HG03103 (cell line): ENCODE measurements at regions not wholly inside any gene's neighbourhood (a gene's known extent, or its start where the extent isn't known, plus 50 kb on each side); places are given as distances from the start of the nearest gene placed in this dataset.

Experiments used
- ATAC-seq: cut with Tn5 transposase; IDR thresholded peaks from one replicate; pipeline ENCODE4 v1.9.1; 2021; ENCODE audit warnings: low read depth; ENCODE audit not compliant: unreplicated experiment

GRCh38 chrX:43005561-43005960 lies 227.6 kb upstream of the PPP1R2C start:
- ATAC-seq = no peak

- ATAC-seq = no peak
Observed at GRCh38 chrX:43008356-43008755, 230.4 kb upstream of the PPP1R2C start.

DNA sequence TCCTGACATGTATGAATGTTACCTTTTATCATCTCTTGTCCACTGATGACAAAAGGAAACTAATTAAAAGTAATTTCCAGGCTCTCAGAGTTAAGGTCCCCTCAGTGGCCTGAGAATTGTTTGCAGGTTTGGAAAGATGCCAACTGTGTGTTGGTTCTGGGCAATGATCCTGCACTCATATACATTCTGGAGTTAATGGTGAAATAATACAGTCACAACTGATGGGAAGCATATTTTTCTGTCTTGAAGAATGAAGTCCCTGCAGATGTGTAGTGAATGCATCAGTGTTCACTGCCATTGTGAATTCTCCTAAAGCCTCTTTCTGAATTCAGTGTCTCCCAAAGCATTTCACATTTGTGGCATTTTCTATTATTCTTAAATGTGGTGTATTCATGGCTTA lies 238.1 kb upstream of the PPP1R2C start:
- no peak for ATAC-seq

DNA sequence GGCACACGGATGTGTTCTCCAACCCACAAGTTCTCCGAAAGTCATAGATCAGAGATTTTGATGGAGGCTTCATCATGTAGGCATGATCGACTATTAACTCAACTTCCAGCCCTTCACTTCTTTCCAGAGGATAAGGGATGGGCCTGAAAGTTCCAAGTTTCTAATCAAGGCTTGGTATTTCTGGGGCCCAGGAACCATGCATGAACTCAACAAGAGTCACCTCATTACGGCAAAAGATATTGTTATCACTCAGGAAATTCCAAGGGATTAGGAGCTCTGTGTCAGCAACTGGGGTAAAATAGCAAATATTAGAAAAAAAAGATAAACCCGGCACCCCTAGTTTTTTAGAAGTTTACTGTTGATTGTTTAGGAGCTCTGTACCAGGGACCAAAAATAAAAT lies 240.1 kb upstream of the PPP1R2C start:
- no peak for ATAC-seq

DNA sequence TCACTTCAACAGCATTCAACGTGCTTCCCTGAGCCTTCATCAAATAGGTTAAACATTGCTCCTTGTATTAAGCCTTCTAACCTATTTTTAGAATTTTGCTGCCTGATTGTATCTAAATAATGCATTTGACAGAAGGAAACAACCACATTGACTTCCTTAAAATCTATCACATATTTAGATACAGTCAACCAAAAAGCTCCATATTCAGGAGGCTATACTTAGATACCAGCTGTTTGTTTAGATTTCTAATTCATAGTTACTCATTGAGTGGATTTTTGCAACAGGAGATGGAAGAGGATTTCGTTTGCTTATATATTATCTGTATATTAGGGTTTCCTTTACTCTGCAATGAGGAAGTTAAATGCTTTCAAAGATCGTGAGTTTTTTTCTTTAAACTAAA lies 241.1 kb upstream of the PPP1R2C start:
- no peak for ATAC-seq

GRCh38 chrX:43025806-43026315 lies 247.9 kb upstream of the PPP1R2C start:
- no peak for ATAC-seq

DNA sequence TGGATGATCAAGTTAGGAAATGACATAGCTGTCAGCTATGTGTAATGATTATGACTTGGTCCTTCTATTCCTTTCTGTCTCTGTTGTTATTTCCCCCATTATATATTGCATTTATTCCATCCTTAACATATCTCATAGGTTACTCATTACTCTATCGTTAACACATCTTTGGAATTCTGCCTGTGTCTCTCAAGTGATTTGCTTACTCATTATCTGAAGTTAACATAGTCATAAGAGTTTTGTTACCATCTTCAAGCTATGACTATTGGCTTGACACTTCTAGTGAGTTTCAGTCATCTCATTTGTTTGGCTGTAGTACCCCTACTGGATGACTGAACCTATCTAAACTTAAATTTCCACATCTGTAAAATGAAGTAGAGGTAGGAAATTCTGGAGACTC lies 286.1 kb upstream of the PPP1R2C start:
- no peak for ATAC-seq

DNA sequence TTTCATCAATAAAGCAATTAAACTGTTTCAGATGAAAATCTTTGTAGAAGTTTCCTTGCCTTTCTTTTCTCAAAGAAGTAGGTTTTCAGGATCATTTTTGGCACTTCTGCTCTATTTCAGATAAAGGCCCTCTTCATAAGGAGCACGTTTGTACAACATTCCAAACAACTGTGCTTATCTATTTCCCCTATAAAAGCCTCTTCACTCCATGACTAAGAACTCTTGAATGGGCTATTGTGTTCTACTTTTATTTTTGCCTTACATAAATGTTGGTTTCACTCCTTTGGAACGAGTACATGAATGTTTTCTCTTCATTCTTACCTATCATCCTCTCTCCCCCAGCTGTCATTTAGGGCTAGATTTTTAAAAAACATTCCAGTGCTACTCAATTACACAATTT lies 288.0 kb upstream of the PPP1R2C start:
- ATAC-seq = no peak

DNA sequence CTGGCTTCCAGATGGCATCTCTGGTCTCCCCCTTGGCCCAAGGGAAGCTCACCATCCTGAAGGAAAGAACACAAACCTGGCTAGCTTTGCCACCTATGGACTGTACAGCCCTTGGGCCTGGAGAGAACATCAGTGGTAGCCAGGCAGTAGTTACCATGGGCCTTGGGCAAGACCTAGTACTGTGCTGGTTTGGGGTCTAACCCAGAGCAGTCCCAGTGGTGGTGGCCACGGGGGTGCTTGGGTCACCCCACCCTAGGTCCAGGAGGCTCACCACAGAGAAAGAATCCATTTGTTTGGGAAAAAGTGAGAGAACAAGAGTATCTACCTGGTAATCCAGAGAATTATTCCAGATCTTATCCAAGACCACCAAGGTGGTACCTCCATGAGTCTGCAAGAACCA lies 290.7 kb upstream of the PPP1R2C start:
- ATAC-seq = no peak

- no peak for ATAC-seq
Observed at GRCh38 chrX:43083016-43083415, 305.1 kb upstream of the PPP1R2C start.

DNA sequence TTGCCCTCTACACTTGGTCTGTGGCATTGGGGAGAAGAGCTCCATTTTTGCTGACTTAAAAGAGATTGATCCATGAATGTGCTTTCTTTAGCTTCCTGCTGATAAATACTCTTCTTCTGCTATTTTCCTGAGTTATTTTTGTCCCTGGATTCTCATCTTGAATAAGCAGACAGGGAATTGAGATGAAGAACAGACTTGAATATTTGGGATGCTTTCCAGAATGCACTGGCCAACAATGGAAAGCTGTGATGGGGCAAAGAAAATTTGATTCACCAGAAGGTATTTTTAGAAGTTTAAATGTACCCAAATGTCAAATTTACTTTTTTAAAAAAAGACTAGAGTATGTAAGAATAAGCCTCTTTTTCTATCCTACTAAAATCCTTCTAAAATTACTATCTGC lies 309.9 kb upstream of the PPP1R2C start:
- no peak for ATAC-seq

DNA sequence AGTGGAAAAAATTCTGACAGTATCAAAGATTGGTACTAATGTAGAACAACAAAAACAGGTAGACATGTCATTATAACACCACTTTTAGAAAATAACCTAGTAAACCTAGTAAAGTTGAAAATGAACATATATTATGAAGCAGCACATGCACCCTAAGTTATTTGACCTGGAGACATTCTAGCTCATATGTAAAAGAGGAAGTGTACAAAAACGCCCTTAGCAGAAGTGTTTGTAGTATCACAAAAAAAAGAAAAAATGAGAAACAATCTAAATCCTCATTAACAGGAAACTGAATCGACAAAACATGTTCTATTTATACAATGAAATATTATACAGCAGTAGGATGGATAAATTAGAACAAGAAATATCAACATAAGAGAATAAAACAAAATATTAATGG lies 318.9 kb upstream of the PPP1R2C start:
- ATAC-seq = no peak

GRCh38 chrX:43106009-43106408 lies 328.0 kb upstream of the PPP1R2C start:
- no peak for ATAC-seq

- ATAC-seq = no peak
Observed at GRCh38 chrX:43108828-43109227, 330.9 kb upstream of the PPP1R2C start.

DNA sequence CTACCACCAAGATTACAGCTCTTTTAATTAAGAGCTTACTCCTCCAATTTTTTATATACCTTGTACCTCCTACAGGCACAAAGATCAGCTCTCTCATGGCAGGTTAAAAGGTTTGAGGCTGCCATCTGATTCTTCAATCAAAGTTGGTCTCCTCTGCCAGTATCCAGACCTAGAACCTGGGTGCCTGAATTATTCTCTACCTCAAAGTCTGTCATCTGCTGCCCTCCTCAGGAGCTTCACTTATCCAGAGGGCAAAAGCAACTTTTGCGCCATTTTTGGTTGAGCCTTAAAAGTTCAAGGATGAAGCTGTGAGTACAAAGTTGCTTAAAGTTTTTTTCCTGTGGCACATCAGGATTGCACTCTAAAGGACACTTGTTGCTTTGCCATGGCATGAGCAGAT lies 343.7 kb upstream of the PPP1R2C start:
- no peak for ATAC-seq

- no peak for ATAC-seq
Observed at GRCh38 chrX:43139645-43140044, 361.7 kb upstream of the PPP1R2C start.

- no peak for ATAC-seq
Observed at GRCh38 chrX:43140582-43140981, 362.6 kb upstream of the PPP1R2C start.

- no peak for ATAC-seq
Observed at GRCh38 chrX:43141885-43142284, 363.9 kb upstream of the PPP1R2C start.

GRCh38 chrX:43148305-43148704 lies 370.3 kb upstream of the PPP1R2C start:
- ATAC-seq = no peak

DNA sequence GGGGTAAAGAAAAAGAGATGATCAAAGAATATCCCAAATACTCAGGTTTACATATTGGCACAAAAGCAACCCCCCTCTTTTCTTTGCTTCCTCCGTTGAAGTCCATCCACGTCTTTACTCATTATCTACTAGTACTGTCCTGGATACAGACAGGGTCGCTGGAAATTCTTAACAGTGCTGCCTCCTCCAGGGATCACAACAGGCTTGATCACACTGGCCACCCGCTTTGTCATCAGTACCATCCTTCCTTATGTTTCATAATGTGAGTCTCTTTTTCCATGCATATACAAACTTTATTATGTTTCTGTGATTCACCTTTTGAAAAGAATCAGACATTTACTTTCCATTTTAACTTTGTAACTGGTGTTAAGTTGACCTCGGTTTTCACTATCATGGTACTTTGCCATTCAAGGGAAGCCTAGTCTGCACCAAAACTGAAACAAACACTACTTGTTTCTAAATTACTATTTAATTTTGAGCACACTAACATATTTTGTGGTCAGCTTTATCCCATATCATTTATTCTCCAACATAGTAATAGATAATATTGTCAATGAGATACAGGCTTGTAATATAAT lies 387.5 kb upstream of the PPP1R2C start:
- no peak for ATAC-seq

DNA sequence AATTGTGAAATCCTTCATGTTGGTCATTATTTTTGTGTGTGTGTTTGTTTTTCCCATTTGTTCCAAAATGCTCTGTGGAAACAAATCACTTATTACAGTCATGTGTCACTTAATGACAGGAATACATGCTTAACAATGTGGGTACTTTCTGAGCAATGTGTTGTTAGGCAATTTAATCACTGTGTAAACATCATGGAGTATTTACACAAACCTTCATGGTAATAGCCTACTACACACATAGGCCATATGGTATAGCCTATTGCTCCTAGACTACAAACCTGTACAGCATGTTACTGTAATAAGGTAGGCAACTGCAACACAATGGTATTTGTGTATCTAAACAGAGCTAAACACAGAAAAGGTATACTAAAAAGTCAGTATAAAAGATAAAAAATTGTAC lies 388.9 kb upstream of the PPP1R2C start:
- no peak for ATAC-seq

DNA sequence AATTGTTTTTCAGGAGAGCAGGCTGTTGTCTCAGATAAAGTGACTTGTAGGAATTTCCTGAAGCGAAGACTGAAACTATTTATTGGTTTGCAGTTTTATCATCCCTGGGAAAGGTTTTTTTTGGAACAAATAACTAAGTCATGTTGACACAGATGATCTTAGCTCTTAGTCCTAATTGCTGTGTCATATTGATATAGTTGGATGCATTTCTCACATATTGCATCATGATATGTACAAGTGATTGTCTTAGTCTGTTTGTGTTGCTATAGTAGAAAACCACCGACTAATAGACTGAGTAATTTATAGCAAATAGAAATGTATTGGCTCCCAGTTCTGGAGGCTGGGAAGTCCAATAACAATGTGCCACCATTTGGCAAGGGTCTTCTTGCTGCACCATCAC lies 397.5 kb upstream of the PPP1R2C start:
- no peak for ATAC-seq

DNA sequence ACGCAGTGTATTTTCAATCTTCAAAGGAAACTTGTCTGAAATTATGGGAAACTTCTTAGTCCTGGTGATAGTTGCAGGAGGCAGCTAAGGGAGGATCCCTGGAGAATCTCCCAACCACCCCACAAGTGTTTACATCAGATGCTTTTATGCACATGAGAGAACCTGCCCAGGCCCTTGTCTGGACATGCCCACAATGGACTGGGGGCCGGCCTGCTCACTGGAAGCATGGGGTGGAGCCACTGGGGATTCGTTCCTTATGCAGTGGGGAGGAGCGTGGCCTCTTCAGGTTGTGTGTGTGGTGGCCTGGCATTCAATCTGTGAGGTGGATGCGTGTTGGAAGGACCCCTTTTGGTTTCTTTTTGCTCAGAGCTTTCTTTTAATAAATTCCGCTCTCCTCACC lies 398.7 kb upstream of the PPP1R2C start:
- no peak for ATAC-seq
